ENCODE measurements at regions not wholly inside any gene's neighbourhood (a gene's known extent, or its start where the extent isn't known, plus 50 kb on each side); places are given as distances from the start of the nearest gene placed in this dataset.

DNA sequence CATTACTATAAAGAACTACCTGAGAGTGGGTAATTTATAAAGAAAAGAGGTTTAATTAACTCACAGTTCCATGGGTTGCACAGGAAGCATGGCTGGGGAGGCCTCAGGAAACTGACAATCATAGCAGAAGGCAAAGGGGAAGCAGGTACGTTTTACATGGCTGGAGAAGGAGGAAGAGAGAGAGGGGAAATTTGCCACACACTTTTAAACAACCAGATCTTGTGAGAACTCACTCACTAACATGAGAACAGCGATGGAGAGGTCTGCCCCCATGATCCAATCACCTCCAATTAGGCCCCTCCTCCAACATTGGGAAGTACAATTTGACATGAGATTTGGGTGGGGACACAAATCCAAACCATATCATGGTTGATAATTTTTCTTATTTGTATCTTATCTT, 51.8 kb upstream of the PPP1R9A start:
- TF ChIP-seq, protein P1, sequence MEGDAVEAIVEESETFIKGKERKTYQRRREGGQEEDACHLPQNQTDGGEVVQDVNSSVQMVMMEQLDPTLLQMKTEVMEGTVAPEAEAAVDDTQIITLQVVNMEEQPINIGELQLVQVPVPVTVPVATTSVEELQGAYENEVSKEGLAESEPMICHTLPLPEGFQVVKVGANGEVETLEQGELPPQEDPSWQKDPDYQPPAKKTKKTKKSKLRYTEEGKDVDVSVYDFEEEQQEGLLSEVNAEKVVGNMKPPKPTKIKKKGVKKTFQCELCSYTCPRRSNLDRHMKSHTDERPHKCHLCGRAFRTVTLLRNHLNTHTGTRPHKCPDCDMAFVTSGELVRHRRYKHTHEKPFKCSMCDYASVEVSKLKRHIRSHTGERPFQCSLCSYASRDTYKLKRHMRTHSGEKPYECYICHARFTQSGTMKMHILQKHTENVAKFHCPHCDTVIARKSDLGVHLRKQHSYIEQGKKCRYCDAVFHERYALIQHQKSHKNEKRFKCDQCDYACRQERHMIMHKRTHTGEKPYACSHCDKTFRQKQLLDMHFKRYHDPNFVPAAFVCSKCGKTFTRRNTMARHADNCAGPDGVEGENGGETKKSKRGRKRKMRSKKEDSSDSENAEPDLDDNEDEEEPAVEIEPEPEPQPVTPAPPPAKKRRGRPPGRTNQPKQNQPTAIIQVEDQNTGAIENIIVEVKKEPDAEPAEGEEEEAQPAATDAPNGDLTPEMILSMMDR (IDR thresholded peaks at IDR 0.05 in 2 of 3, conservative IDR thresholded peaks at IDR 0.05 in 1 of 3; ENCODE audit: borderline replicate concordance in 1 of 3, insufficient read depth in 1 of 3, low read depth in 2 of 3, low read length in 2 of 3): no peak
- TF ChIP-seq SIN3A (IDR thresholded peaks at IDR 0.05; ENCODE audit: low read depth) (no peak), ELF1 (IDR thresholded peaks at IDR 0.05; ENCODE audit: borderline replicate concordance, low read depth) (no peak), POLR2A (IDR thresholded peaks at IDR 0.05; ENCODE audit: borderline replicate concordance, extremely low read depth, insufficient read depth, insufficient read length) (no peak), CEBPB (IDR thresholded peaks at IDR 0.05; ENCODE audit: low read depth) (no peak), EZH2phosphoT487 (IDR thresholded peaks at IDR 0.05; ENCODE audit: borderline replicate concordance) (no peak), JUND (IDR thresholded peaks at IDR 0.05) (no peak)

Measured in HCT116 (cell line).